GM21390 (cell line): ENCODE measurements at regions not wholly inside any gene's neighbourhood (a gene's known extent, or its start where the extent isn't known, plus 50 kb on each side); places are given as distances from the start of the nearest gene placed in this dataset.

Experiments used
- ATAC-seq: cut with Tn5 transposase; IDR thresholded peaks from one replicate; pipeline ENCODE4 v1.9.1; 2021; ENCODE audit not compliant: unreplicated experiment

- no peak for ATAC-seq
Measured at GRCh38 chr9:23145467-23145866, 680.6 kb downstream of the ELAVL2 start.

GRCh38 chr9:23153058-23153457 is 673.0 kb downstream of the ELAVL2 start:
- no peak for ATAC-seq

GRCh38 chr9:23160491-23160890 is 665.5 kb downstream of the ELAVL2 start:
- ATAC-seq = no peak

- ATAC-seq = no peak
Measured at GRCh38 chr9:23160952-23161469, 665.0 kb downstream of the ELAVL2 start.

- no peak for ATAC-seq
Measured at GRCh38 chr9:23162789-23163188, 663.3 kb downstream of the ELAVL2 start.

GRCh38 chr9:23171479-23171878 is 654.6 kb downstream of the ELAVL2 start:
- ATAC-seq = no peak

DNA sequence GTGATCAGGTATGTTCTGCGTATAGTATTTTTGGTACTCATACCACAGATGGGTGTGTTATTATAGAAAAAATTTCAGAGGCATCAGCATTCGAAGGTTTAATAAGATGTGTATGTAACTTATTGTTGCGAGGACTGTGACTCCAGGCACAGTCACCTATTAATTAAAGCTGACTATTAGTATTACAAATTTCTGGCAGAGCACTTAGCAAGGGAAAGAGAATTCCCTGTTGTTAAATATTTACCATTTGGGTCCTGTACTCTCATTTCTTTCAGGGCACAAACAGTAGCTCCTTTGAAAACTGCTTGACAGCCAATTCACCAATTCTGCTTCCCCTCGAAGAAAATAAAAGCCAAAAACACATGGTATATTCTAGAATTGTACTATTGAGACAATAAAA is 653.8 kb downstream of the ELAVL2 start:
- ATAC-seq = no peak

DNA sequence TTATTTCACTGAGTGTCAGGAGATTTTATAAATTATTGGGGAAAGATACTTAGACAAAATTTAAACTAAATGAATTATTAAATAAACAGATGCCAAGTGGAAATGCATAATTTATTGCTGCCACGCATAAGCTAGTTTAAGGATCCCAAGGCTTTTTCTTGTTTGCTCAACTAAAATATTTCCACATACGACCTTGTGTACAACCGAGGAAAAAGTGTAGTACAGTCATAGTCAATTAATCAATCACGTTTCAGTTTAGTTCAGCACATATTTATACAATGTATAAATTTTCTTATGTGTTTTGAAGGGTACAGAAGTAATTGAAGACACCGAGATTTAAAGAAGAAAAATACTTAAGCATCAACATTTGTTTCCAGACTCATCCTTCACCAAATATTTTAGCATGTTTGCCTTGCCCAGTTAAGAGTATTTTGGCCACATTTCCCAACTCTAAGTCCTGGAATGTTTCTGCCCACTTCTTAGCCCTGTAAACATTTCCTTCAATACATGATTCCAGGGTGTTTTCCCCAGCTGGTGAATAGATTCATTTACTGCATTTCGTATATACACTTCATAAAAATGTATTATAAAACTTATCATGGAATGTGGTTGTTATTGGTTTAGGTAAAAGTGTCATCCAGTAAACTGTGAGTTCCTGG is 652.9 kb downstream of the ELAVL2 start:
- ATAC-seq = no peak

DNA sequence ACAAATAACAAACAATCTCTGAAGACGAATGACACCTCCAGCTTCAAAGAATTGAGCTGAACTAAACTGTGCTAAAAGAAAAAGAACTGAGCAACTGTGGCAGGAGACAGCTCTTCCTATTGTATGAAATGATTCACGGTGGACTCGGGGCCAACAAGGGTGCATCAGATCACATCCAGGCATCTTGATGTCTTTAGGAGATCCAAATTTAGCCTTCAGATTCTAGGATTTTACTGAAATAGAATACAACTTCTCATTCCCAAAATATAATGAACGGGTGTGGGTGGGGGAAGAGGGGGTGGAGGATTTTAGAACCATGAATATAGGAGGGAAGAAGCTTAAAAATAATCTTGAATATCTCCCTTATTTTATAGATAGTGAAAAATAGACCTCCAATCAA is 631.8 kb downstream of the ELAVL2 start:
- no peak for ATAC-seq

DNA sequence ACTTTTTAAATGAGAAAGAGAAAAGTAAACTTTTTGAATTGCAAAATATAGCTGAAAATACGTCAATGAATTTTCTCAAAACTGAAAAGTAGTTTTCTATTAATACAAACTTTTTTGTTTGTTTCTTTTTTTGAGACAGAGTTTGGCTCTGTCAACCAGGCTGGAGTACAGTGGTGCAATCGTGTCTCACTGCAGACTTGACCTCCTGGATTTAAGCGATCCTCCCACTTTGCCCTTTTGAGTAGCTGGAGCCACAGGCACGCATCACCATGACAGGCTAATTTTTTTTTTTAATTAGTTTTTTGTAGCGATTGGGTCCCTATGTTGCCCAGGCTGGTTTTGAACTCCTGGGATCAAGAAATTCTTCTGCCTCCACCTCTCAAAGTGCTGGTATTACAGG is 610.4 kb downstream of the ELAVL2 start:
- ATAC-seq = no peak

DNA sequence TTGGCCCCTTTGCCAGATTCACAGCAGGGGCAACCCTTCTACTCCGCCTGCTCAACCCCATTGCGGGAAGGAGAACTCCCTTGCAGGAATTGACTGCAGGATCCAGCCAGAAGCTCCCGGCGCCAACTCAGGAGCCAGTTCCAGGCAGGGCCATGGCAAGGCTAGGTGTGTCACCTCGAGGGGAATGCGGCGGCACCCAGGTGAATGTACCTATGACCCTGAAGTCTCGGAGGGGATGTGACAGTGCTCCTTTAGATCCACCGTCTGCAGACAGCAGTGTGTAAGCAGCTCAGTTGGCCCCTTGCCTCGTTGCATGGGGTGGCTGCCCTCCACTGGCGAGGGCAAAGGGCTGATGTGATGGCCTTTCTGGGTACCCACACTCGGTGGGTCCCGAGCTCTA is 606.6 kb downstream of the ELAVL2 start:
- no peak for ATAC-seq

- ATAC-seq = no peak
Measured at GRCh38 chr9:23220171-23220570, 605.9 kb downstream of the ELAVL2 start.

DNA sequence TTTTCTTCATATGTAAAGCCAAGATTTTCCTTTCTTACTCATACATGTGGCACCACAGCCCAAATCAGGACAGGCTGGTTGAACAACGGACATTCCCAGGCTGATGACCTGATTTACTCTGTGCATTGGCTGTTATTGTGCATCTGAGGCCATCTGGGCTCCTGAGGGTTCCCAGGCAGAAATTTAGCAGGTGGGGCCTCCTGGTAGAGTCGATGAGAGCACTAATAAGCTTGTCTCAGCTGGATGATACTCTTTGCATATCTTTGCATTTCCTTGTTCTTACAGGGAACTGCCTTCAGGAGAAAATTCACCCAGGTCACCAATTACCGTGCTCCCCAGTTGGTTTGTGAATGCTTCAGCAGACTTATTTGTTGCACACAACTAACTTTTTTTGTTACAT is 605.1 kb downstream of the ELAVL2 start:
- ATAC-seq = no peak

GRCh38 chr9:23229890-23230317 is 596.1 kb downstream of the ELAVL2 start:
- ATAC-seq = no peak

- ATAC-seq = no peak
Measured at GRCh38 chr9:23232831-23233230, 593.2 kb downstream of the ELAVL2 start.

- ATAC-seq = no peak
Measured at GRCh38 chr9:23243523-23243922, 582.5 kb downstream of the ELAVL2 start.

DNA sequence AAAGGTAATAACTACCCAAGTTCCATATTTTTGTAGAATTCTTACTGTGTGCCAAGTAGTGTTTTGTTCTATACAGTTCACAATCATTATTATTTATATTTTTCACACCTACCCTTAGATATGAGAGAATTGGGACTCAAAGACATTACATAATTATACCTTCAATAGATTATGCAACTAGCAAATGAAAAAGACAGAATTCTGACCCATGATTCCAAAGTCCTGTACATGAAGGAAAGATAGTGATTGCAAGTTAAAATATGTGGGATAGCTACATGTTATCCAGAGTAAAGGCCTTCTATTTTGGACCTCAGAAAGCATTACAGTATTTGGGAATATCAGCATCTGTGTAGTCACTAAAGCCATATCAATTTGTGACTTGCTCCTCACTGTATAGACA is 581.0 kb downstream of the ELAVL2 start:
- ATAC-seq = no peak

DNA sequence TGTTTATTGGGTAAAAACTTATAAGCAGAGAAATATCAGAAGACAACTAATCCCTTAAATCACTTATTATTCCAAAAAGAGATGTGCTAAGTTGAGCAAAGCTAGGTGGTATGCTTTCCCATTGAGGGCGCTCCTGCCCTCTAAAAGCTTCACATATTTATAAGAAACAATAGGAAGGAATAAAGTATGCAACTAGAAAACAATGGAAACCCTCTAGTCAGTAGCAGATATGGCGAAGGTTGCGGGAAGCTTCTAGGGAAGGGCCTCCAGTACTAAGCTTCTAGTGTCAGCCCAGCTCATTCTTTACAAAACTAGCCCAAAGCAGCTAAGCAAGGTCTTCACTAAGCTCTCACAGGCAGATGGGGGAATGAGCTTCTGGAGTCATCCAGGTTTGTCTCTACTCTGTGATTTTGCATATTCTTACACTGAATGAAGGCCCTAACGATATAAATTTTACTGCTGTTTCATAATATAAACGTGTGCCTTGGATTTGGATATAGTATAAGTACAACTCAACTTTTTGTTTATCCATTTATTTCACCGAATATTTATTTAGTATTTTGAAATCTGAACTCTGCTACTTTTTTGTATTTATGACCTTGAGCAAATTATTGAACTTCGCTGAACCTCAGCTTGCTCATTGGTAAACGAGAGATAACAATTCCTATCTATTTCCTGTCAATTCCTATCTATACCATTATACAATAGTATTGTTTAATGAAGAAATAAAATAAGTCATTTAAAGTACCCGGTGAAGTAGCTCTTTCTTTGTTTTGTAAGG is 571.4 kb downstream of the ELAVL2 start:
- ATAC-seq = no peak

GRCh38 chr9:23255346-23255745 is 570.7 kb downstream of the ELAVL2 start:
- no peak for ATAC-seq

- ATAC-seq = no peak
Measured at GRCh38 chr9:23258569-23258968, 567.5 kb downstream of the ELAVL2 start.

GRCh38 chr9:23278561-23278960 is 547.5 kb downstream of the ELAVL2 start:
- ATAC-seq = no peak

DNA sequence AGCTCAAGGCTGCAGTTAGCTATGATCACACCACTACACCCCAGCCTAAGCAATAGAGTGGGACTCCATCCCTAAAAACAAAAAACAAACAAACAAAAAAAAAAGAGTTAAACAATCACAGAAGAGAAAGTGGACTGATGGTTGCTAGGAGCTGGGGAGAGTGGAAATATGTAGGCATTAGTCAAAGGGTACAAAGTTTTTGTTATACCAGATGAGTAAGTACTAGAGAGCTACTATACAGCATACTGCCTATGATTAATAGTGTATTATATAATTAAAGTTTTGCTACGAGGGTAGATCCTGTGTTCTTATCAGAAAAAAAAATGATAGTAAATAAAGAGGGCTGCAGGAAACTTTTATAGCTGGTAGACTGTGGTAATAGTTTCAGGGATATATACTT is 538.6 kb downstream of the ELAVL2 start:
- ATAC-seq = no peak
